GOT3 (cell line): ENCODE measurements at regions not wholly inside any gene's neighbourhood (a gene's known extent, or its start where the extent isn't known, plus 50 kb on each side); places are given as distances from the start of the nearest gene placed in this dataset.
"Not testable (repeated sequence)": the region's sequence is repeated elsewhere in the genome, so short reads cannot be mapped to it uniquely, and the experiment has no call there.

Source experiments
- DNase-seq: peaks from one replicate; lab custom pipeline; 2025; ENCODE audit warnings: mixed read lengths; lab: John Stamatoyannopoulos, UW

- no peak for DNase-seq
Observed at GRCh38 chr16:26505496-26505895, 561.2 kb upstream of the C16orf82 start.

- not testable (repeated sequence) for DNase-seq
Observed at GRCh38 chr16:26508946-26509345, 557.8 kb upstream of the C16orf82 start.

GRCh38 chr16:26510924-26511323 lies 555.8 kb upstream of the C16orf82 start:
- DNase-seq: no peak

GRCh38 chr16:26511463-26511862 lies 555.3 kb upstream of the C16orf82 start:
- no peak for DNase-seq

GRCh38 chr16:26521626-26522025 lies 545.1 kb upstream of the C16orf82 start:
- DNase-seq: no peak

- no peak for DNase-seq
Observed at GRCh38 chr16:26524281-26524680, 542.4 kb upstream of the C16orf82 start.

- no peak for DNase-seq
Observed at GRCh38 chr16:26524846-26525245, 541.9 kb upstream of the C16orf82 start.

GRCh38 chr16:26525856-26526255 lies 540.9 kb upstream of the C16orf82 start:
- DNase-seq: no peak

- DNase-seq: no peak
Observed at GRCh38 chr16:26526633-26527032, 540.1 kb upstream of the C16orf82 start.

GRCh38 chr16:26530584-26531289 lies 536.0 kb upstream of the C16orf82 start:
- no peak for DNase-seq

- DNase-seq: no peak
Observed at GRCh38 chr16:26531290-26531730, 535.4 kb upstream of the C16orf82 start.

GRCh38 chr16:26532456-26532855 lies 534.3 kb upstream of the C16orf82 start:
- DNase-seq: no peak

GRCh38 chr16:26542198-26542597 lies 524.5 kb upstream of the C16orf82 start:
- DNase-seq: no peak

- no peak for DNase-seq
Observed at GRCh38 chr16:26546573-26546972, 520.2 kb upstream of the C16orf82 start.

- no peak for DNase-seq
Observed at GRCh38 chr16:26547681-26548080, 519.0 kb upstream of the C16orf82 start.

GRCh38 chr16:26550111-26550610 lies 516.6 kb upstream of the C16orf82 start:
- DNase-seq: no peak

GRCh38 chr16:26554030-26554429 lies 512.7 kb upstream of the C16orf82 start:
- DNase-seq: no peak

GRCh38 chr16:26561303-26561702 lies 505.4 kb upstream of the C16orf82 start:
- DNase-seq: no peak

- no peak for DNase-seq
Observed at GRCh38 chr16:26563018-26563417, 503.7 kb upstream of the C16orf82 start.

- no peak for DNase-seq
Observed at GRCh38 chr16:26567356-26567755, 499.4 kb upstream of the C16orf82 start.

GRCh38 chr16:26569793-26570192 lies 496.9 kb upstream of the C16orf82 start:
- no peak for DNase-seq

- DNase-seq: no peak
Observed at GRCh38 chr16:26578748-26579147, 488.0 kb upstream of the C16orf82 start.

- DNase-seq: no peak
Observed at GRCh38 chr16:26583803-26584202, 482.9 kb upstream of the C16orf82 start.

GRCh38 chr16:26593700-26594099 lies 473.0 kb upstream of the C16orf82 start:
- DNase-seq: no peak
